Endodermal cell (in vitro differentiated cells): ENCODE measurements at regions not wholly inside any gene's neighbourhood (a gene's known extent, or its start where the extent isn't known, plus 50 kb on each side); places are given as distances from the start of the nearest gene placed in this dataset.
A peak's percentile ranks its signal among the peaks of the same experiment; 100 is the strongest.
"Not testable (repeated sequence)": the region's sequence is repeated elsewhere in the genome, so short reads cannot be mapped to it uniquely, and the experiment has no call there.

Source experiments
- DNase-seq: peaks from one replicate; pipeline ENCODE4 v3.0.0-alpha.2; 2017
- H3K27ac ChIP-seq: 2 replicates; pipeline ENCODE4 v1.5.1; 2013; ENCODE audit warnings: mild to moderate bottlenecking, low read depth, low read length, moderate library complexity
- H3K27me3 ChIP-seq: 2 replicates; pipeline ENCODE4 v1.6.1; 2013; ENCODE audit warnings: mild to moderate bottlenecking, low read length, moderate library complexity; ENCODE audit not compliant: insufficient read depth, control insufficient read depth, poor library complexity, severe bottlenecking
- H3K36me3 ChIP-seq: 2 replicates; pipeline ENCODE4 v1.7.0; 2013; ENCODE audit warnings: mild to moderate bottlenecking, low read length, moderate library complexity; ENCODE audit not compliant: control insufficient read depth, insufficient read depth
- H3K4me1 ChIP-seq: one replicate; pipeline ENCODE4 v1.7.0; 2013; ENCODE audit warnings: low read length; ENCODE audit not compliant: control insufficient read depth, insufficient read depth
- H3K4me3 ChIP-seq: 2 replicates; pipeline ENCODE4 v1.5.1; 2013; ENCODE audit warnings: mild to moderate bottlenecking, low read length, moderate library complexity
- H3K9ac ChIP-seq: 2 replicates; pipeline ENCODE4 v1.6.1; 2013; ENCODE audit warnings: mild to moderate bottlenecking, low read length, moderate library complexity; ENCODE audit not compliant: poor library complexity, severe bottlenecking; ENCODE audit errors: extremely low read depth
- H3K9me3 ChIP-seq: 2 replicates; pipeline ENCODE4 v1.6.1; 2013; ENCODE audit warnings: mild to moderate bottlenecking, low read length, moderate library complexity; ENCODE audit not compliant: control insufficient read depth
- H3K27ac Mint-ChIP-seq: 2 replicates; pipeline ENCODE4 v1.8.0; 2020; ENCODE audit warnings: mixed read lengths
- H3K27me3 Mint-ChIP-seq: 2 replicates; pipeline ENCODE4 v1.8.0; 2021; ENCODE audit warnings: mild to moderate bottlenecking, mixed read lengths; ENCODE audit not compliant: insufficient read depth
- H3K36me3 Mint-ChIP-seq: 2 replicates; pipeline ENCODE4 v1.8.0; 2020; ENCODE audit warnings: low read depth, mixed read lengths
- H3K4me1 Mint-ChIP-seq: 2 replicates; pipeline ENCODE4 v1.8.0; 2020; ENCODE audit warnings: mixed read lengths
- H3K4me3 Mint-ChIP-seq: 2 replicates; pipeline ENCODE4 v1.8.0; 2020; ENCODE audit warnings: mild to moderate bottlenecking, moderate library complexity, mixed read lengths
- H3K9me3 Mint-ChIP-seq: 2 replicates; pipeline ENCODE4 v1.8.0; 2020; ENCODE audit warnings: mild to moderate bottlenecking, mixed read lengths
- WGBS, 2 experiments: methylation state at CpG; one replicate each; pipeline versions ENCODE4 v1.1.5 to v1.1.7; 2013; ENCODE audit warnings: missing lambda C conversion rate in 2 of 2, mixed read lengths in 1 of 2; ENCODE audit not compliant: insufficient coverage in 1 of 2, insufficient read length in 1 of 2; 5-methylcytosine and 5-hydroxymethylcytosine counted together
- TF ChIP-seq, protein P1 (sequence below): fragments of 200-600 bp; sonication (generic); conservative IDR thresholded peaks from 2 replicates; pipeline ENCODE4 v1.5.0; 2021; ENCODE audit warnings: antibody characterized with exemption, mild to moderate bottlenecking

DNA sequence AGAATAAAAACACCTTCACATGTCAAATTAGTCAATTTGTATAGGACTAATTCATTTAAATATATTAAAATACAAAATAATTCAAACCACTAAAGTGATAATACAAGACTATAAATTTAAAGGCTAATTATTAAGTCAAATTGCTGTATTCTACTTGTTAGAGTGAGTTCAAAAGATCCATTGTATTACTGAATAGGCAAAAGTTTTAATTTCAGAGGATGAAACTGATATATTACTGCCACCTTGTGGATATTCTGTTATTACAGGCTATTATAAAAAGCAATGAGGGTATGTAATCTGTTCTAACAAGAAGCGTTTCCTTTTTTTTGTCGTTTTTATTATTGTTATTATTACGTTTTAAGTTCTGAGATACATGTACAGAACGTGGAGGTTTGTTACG, 1825.5 kb upstream of the TPTE start:
- H3K4me3 Mint-ChIP-seq = not testable (repeated sequence)

DNA sequence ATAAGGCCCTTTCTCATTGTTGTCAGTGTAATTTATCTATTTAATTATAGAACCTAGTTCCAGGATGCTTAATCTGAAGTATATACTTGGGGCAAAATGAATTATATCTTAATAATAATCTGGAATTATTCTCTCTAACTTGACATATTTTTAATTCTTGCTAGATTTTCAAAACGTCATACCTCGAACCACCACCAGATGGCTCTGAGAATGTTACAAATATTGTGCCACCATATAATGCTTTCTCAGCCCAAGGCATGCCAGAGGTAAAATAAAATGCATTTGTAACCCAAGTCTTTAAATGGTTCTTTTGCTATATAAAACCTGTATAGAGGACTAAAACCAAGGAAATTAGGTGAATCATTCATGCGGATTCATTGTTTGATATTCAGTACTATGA, 1820.1 kb upstream of the TPTE start:
- no CpG with 5 or more reads among the region's 3 CpGs for WGBS, 2 experiments
- H3K9me3 Mint-ChIP-seq = peaks cover 15% of the 10 kb centered on the region
- not testable (repeated sequence) for H3K36me3 ChIP-seq, H3K27ac ChIP-seq, H3K9ac ChIP-seq, H3K4me1 Mint-ChIP-seq, H3K27me3 Mint-ChIP-seq, H3K36me3 Mint-ChIP-seq, H3K4me1 ChIP-seq, H3K9me3 ChIP-seq, H3K27ac Mint-ChIP-seq, H3K4me3 Mint-ChIP-seq, H3K4me3 ChIP-seq, DNase-seq, H3K27me3 ChIP-seq

More for the DNA sequence above, 1825.5 kb upstream of the TPTE start:
- TF ChIP-seq, protein P1, sequence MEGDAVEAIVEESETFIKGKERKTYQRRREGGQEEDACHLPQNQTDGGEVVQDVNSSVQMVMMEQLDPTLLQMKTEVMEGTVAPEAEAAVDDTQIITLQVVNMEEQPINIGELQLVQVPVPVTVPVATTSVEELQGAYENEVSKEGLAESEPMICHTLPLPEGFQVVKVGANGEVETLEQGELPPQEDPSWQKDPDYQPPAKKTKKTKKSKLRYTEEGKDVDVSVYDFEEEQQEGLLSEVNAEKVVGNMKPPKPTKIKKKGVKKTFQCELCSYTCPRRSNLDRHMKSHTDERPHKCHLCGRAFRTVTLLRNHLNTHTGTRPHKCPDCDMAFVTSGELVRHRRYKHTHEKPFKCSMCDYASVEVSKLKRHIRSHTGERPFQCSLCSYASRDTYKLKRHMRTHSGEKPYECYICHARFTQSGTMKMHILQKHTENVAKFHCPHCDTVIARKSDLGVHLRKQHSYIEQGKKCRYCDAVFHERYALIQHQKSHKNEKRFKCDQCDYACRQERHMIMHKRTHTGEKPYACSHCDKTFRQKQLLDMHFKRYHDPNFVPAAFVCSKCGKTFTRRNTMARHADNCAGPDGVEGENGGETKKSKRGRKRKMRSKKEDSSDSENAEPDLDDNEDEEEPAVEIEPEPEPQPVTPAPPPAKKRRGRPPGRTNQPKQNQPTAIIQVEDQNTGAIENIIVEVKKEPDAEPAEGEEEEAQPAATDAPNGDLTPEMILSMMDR = peak; percentile 45
- not testable (repeated sequence) for H3K4me1 Mint-ChIP-seq, H3K27ac ChIP-seq, H3K27ac Mint-ChIP-seq, H3K36me3 Mint-ChIP-seq, H3K9me3 ChIP-seq, H3K4me3 ChIP-seq, DNase-seq, H3K4me1 ChIP-seq, H3K27me3 Mint-ChIP-seq, H3K27me3 ChIP-seq, H3K36me3 ChIP-seq, H3K9ac ChIP-seq
- H3K9me3 Mint-ChIP-seq = peaks cover 20% of the 10 kb centered on the region
- no CpG with 5 or more reads among the region's 5 CpGs for WGBS, 2 experiments

DNA sequence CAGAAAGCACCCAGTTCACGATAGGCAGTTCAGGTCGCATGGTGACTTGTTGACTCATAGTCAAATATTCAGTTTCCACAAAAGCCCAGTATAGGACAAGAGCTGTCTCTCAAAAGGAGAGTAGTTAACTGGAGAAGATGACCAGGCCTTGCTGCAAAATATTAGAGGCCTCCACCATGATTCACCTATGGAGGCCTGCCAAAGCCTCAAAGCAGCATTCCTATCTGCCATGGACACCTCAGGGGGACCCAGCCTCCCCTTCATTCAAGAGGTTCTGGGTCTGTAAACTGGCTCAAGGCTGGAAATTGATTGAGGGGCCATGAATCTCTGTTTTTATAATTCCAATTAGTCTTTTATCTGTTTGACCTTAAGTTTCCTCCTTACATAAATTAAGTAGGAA, 1815.6 kb upstream of the TPTE start:
- H3K27ac ChIP-seq, H3K27me3 Mint-ChIP-seq, H3K9me3 ChIP-seq, H3K4me3 Mint-ChIP-seq, H3K4me1 Mint-ChIP-seq, DNase-seq, H3K27ac Mint-ChIP-seq, H3K36me3 ChIP-seq, H3K4me1 ChIP-seq, H3K4me3 ChIP-seq, H3K36me3 Mint-ChIP-seq, H3K27me3 ChIP-seq, H3K9me3 Mint-ChIP-seq, H3K9ac ChIP-seq: not testable (repeated sequence)
- WGBS, 2 experiments = no CpG with 5 or more reads among the region's 2 CpGs
